LoVo (cell line): ENCODE measurements at regions not wholly inside any gene's neighbourhood (a gene's known extent, or its start where the extent isn't known, plus 50 kb on each side); places are given as distances from the start of the nearest gene placed in this dataset.

Source experiments
- DNase-seq: peaks from one replicate; pipeline ENCODE4 v3.0.0-alpha.2; 2016; ENCODE audit warnings: low spot score

GRCh38 chr7:155971180-155971770, 159.0 kb upstream of the SHH start:
- no peak for DNase-seq

GRCh38 chr7:155969192-155969929, 157.1 kb upstream of the SHH start:
- no peak for DNase-seq

- peak; percentile 47 for DNase-seq
Measured at GRCh38 chr7:155965010-155965409, 152.7 kb upstream of the SHH start.

GRCh38 chr7:155964543-155964942, 152.3 kb upstream of the SHH start:
- no peak for DNase-seq

GRCh38 chr7:155963771-155964195, 151.5 kb upstream of the SHH start:
- DNase-seq, result no peak

GRCh38 chr7:155963356-155963755, 151.1 kb upstream of the SHH start:
- no peak for DNase-seq

GRCh38 chr7:155962968-155963300, 150.7 kb upstream of the SHH start:
- no peak for DNase-seq

GRCh38 chr7:155962191-155962967, 150.1 kb upstream of the SHH start:
- DNase-seq, result peak; percentile 92

GRCh38 chr7:155961241-155962190, 149.3 kb upstream of the SHH start:
- peak; percentile 86 for DNase-seq

- peak; percentile 96 for DNase-seq
Measured at GRCh38 chr7:155959894-155960293, 147.6 kb upstream of the SHH start.

GRCh38 chr7:155956977-155957376, 144.7 kb upstream of the SHH start:
- DNase-seq, result no peak

- no peak for DNase-seq
Measured at GRCh38 chr7:155955367-155955635, 143.0 kb upstream of the SHH start.

GRCh38 chr7:155954550-155955366, 142.5 kb upstream of the SHH start:
- DNase-seq, result no peak

- DNase-seq, result no peak
Measured at GRCh38 chr7:155953781-155954549, 141.7 kb upstream of the SHH start.

GRCh38 chr7:155953501-155953778, 141.2 kb upstream of the SHH start:
- no peak for DNase-seq

- DNase-seq, result peak; percentile 97
Measured at GRCh38 chr7:155951554-155952158, 139.4 kb upstream of the SHH start.

- DNase-seq, result peak; percentile 35
Measured at GRCh38 chr7:155950898-155951553, 138.8 kb upstream of the SHH start.

- DNase-seq, result no peak
Measured at GRCh38 chr7:155948845-155949244, 136.6 kb upstream of the SHH start.

- no peak for DNase-seq
Measured at GRCh38 chr7:155948423-155948822, 136.2 kb upstream of the SHH start.

- DNase-seq, result peak; percentile 56
Measured at GRCh38 chr7:155947051-155947450, 134.8 kb upstream of the SHH start.
